HG03571 (cell line): ENCODE measurements at regions not wholly inside any gene's neighbourhood (a gene's known extent, or its start where the extent isn't known, plus 50 kb on each side); places are given as distances from the start of the nearest gene placed in this dataset.
"Not testable (repeated sequence)": the region's sequence is repeated elsewhere in the genome, so short reads cannot be mapped to it uniquely, and the experiment has no call there.

Experiments used
- ATAC-seq: cut with Tn5 transposase; IDR thresholded peaks from one replicate; pipeline ENCODE4 v1.9.1; 2021; ENCODE audit not compliant: unreplicated experiment

- ATAC-seq = no peak
These were observed 1999.3 kb upstream of the CDH9 start for GRCh38 chr5:29037716-29038115.

DNA sequence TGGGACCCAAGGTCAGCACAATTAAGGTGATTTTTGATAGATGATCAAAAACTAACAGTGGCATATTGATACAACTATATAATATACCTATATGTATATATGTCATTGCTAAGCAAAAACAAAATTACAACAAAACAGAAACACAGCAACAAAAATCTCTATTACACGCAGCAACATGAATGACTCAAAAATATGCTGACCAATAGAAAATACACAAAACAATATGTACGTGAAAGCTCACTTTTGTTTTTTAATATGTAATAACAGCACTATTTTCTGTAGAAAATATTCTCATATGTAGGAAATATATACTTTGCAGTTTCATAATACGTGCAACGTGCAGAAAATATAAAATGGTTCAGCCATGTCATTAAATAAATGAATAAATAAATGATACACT, 1985.7 kb upstream of the CDH9 start:
- no peak for ATAC-seq

- no peak for ATAC-seq
These were observed 1985.2 kb upstream of the CDH9 start for GRCh38 chr5:29023541-29023940.

GRCh38 chr5:29017501-29017900, 1979.1 kb upstream of the CDH9 start:
- ATAC-seq = no peak

DNA sequence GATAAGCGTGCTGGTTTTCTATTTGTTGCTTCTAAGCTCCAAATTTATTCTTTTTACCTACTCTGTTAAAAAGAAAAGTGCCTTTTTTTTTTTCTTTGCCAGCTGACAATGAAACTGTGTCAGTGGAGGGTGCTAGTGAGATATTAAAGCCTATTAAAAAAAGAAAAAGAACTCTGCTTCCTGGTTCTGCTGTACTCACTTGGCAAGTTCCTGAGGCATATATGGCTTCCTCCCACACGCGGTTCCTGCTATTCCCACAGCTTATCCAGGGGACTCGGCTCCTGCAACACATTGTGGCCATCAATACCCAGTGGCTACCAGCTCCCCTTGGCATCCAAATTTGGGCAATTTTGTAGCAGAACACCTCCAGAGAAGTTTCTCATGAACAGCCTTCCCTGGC, 1977.7 kb upstream of the CDH9 start:
- ATAC-seq = no peak

GRCh38 chr5:29015523-29015922, 1977.1 kb upstream of the CDH9 start:
- ATAC-seq = no peak

GRCh38 chr5:29005386-29005785, 1967.0 kb upstream of the CDH9 start:
- ATAC-seq = no peak

DNA sequence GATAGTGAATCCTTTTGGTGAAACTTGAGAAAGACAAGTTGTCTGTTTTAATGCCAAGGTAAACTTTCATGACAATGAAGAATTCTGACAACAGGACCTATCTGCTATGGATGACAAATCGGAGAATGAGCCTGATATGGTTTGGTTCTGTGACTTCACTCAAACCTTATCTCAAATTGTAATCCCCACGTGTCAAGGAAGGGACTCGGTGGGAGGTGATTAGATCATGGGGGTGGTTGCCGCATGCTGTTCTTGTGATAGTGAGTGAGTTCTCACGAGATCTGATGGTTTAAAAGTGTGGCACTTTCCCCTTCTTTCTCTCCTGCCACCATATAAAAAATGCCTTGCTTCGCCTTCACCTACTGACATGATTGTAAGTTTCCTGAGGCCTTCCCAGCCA, 1964.1 kb upstream of the CDH9 start:
- no peak for ATAC-seq

DNA sequence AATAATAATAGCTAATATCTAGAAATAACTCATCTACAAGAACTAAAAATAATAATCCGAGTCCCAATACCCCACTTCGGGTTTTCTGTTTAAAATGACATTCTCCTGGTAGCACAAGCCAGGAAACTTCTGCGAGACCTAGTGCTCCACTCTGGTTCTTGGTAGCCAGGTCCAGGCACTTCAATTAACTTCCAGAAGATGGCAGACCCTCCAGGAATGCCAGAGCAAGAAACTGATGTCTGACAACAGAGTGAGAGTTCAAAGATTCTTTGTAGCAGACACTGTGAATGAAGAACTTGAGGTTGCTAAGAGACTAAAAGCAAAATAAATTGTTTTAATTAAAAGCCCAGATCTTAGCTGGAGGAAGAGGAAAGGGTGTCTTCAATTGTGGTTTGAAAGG, 1963.3 kb upstream of the CDH9 start:
- no peak for ATAC-seq

GRCh38 chr5:28984639-28985038, 1946.3 kb upstream of the CDH9 start:
- ATAC-seq = no peak

DNA sequence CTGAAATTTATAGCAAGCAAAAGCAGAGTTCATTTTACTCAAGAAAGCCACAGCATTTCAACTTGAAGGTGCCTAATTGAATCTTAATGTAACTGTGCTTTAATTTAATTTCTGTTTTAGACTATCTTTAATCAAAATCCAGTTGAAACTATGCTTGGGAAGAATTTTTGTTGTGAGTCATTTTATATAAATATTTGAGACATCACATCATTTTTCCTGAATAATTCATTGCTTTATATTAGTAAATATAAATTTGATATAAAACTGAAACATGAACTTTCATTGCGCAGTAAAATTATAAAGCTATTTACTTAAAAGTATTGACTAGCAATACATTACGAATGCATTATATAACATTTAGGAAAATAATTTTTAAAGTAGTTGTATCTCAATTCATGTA, 1937.1 kb upstream of the CDH9 start:
- ATAC-seq = no peak

GRCh38 chr5:28967848-28968247, 1929.5 kb upstream of the CDH9 start:
- no peak for ATAC-seq

DNA sequence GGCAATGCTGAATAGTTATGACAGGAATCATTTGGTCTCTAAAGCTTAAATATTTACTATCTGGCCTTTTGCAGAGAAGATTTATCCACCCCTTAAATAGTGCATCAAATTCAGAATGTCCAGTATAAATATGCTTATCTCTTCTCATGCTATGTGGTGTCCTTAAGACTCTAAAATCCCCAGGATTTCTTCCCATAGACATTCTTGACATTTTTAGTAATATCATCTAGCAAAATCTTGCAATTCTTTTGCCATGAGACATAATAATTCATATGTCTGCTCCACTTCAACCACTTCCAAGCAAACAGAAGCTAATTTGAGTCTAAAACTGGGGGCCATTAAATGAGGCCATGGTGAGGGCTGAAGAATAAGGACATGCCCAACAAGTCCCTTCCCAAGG, 1923.4 kb upstream of the CDH9 start:
- no peak for ATAC-seq

GRCh38 chr5:28958581-28958980, 1920.2 kb upstream of the CDH9 start:
- ATAC-seq = no peak

GRCh38 chr5:28957450-28957849, 1919.1 kb upstream of the CDH9 start:
- ATAC-seq = no peak

- ATAC-seq = no peak
These were observed 1915.7 kb upstream of the CDH9 start for GRCh38 chr5:28954074-28954473.

DNA sequence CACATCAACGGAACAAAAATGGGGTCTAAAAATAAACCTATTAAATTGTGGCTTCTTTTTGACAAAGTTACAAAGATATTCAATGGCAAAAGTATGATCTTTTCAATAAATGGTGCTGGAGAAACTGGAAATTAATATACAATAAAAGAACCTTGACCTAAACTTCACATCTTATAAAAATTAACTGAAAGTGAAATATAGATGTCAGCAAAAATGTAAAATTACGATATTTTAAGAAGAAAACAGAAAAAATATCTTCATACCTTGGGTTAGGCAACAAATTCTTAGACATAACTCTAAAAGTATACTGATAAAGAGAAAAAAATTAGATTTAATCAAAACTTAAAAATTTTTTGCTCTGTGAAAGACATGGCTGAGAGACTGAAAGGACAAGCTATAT, 1909.5 kb upstream of the CDH9 start:
- no peak for ATAC-seq

DNA sequence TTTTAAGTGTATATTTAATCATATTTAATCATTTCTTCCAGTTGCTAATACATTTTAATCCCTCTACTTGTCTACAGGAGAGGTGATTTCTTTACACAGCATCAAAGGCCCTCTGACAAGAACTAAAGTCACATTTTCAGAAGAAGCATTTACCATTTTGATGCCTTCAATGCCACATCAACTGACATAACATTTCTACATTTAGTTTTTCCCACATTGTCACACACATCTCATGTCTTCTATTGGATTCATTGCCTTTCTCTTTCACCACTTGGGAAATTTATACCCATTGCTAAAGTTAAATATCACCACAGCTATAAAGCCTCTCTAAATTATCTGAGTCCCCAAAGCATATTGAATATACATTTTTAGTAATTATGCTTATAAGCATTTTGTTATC, 1907.5 kb upstream of the CDH9 start:
- no peak for ATAC-seq

GRCh38 chr5:28929366-28929765, 1891.0 kb upstream of the CDH9 start:
- ATAC-seq = not testable (repeated sequence)

DNA sequence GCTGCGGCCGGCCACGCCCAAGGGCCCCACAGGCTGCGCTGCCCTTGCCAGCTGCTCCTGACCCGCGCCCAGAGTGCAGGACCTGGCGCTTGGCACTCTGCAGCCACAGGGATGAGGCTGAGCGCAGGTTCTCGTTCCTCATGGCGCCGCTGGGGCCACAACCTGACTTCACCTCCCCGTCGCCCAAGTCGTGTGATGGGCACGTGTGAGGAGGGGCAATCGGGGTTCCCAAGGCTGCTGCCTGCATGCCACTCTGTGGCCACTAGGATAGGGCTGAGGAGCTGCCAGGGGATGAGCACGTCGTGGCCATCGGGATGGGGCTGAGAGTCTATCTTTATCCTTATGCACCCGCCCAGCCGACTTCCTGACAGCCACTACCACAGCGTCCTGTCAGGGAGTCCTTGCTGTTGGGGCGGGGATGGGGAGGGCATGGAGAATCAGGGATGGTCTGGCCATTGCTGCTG, 1890.0 kb upstream of the CDH9 start:
- ATAC-seq = not testable (repeated sequence)

- ATAC-seq = no peak
These were observed 1889.4 kb upstream of the CDH9 start for GRCh38 chr5:28927559-28928326.

GRCh38 chr5:28926422-28926821, 1888.0 kb upstream of the CDH9 start:
- ATAC-seq = no peak

GRCh38 chr5:28917631-28918030, 1879.2 kb upstream of the CDH9 start:
- ATAC-seq = no peak
